GM13977 (cell line): ENCODE measurements at regions not wholly inside any gene's neighbourhood (a gene's known extent, or its start where the extent isn't known, plus 50 kb on each side); places are given as distances from the start of the nearest gene placed in this dataset.

Source experiments
- DNase-seq: peaks from one replicate; pipeline ENCODE4 v3.0.0; 2012; ENCODE audit warnings: low spot score
- CTCF ChIP-seq: IDR thresholded peaks from 2 replicates; pipeline ENCODE4 v1.5.1; 2012; ENCODE audit warnings: mild to moderate bottlenecking, control low read depth; ENCODE audit not compliant: insufficient read depth; ENCODE audit errors: extremely low read depth, missing control alignments
- in situ Hi-C: fragments of 300-500 bp; cut with MboI; formaldehyde crosslinking; loops from one replicate; pipeline ENCODE4 v1.12.0; 2022; ENCODE audit warnings: low sequenced_read_pairs, low pct_unique_long_range_greater_than_20kb, mixed read lengths, inconsistent platforms; ENCODE audit not compliant: unreplicated experiment

- TF ChIP-seq CTCF = no peak
- no peak for DNase-seq
- in situ Hi-C loops = no loop called here
Observed at GRCh38 chr5:88093765-88094164, 174.9 kb downstream of the TMEM161B start.

DNA sequence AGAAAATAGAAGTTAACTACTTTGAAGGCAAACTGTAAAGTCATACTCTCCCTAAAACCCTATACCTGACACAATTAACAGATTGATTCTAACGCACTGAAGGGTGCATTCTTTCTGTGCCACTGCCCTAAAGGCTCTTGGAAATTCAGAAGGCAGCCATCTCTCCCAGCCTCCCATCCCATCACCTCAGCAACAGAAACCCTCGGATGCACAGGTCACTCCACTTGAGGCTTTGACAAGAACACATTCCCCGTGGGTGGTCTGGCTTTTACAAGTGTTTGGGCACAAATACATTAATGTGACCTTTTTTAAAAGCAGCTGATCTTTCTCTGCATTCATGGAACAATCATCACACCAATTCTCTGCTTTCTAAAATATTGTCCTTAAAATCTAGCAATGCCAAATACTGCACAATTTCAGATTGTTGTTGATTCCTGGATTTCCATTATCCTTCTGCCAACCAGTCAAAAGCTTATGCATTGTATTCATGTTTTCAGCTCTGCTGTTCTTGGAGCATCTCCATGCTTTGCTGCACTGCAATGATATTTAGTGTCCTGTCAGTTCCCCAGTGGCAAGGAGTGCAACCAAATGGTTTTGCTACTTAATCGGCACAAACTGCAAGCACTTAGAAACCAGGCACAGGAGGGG is 175.6 kb downstream of the TMEM161B start:
- TF ChIP-seq CTCF = no peak
- no peak for DNase-seq
- in situ Hi-C loops = no loop called here

- in situ Hi-C loops = no loop called here
- no peak for TF ChIP-seq CTCF
- no peak for DNase-seq
Observed at GRCh38 chr5:88092358-88092757, 176.3 kb downstream of the TMEM161B start.

DNA sequence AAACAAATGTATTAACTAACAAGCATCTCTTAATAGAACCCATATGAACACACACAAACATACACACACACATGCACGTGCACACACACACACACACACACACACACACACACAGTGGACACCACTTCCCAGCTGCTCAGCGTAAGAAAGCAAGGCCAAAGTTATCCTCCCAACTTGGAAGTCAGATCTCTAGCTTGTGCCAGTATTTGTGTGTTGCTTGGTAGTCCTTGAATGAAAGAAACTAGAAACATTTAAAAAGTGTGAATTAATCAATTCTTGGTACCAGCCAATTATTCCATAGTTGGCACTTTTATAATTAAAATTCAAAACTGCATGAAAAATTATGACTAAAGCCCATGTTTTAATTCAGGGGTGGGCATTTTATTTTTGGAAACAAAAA is 178.1 kb downstream of the TMEM161B start:
- in situ Hi-C loops = no loop called here
- no peak for TF ChIP-seq CTCF
- DNase-seq = no peak

- no peak for TF ChIP-seq CTCF
- in situ Hi-C loops = no loop called here
- no peak for DNase-seq
Observed at GRCh38 chr5:88089719-88090390, 178.8 kb downstream of the TMEM161B start.

DNA sequence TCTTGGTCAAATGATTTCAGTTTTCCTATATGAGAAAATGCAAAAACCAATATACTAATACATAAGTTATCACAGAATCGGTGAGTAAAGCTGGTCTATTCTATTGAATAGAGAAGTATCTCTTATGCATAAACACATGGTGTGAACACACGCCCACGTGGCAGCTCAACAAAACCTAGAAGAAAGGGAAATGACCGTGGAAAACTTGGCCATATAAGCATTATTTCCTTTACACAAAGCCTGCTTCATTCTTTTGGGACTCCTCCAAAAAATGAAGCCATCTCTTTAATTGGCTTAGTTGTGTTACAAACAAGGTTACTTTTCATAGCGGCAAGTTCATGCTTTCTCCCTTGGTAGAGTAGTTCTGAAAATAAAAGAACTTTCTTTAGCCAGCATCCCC is 183.2 kb downstream of the TMEM161B start:
- in situ Hi-C loops = no loop called here
- no peak for DNase-seq
- TF ChIP-seq CTCF = no peak

- TF ChIP-seq CTCF = no peak
- in situ Hi-C loops = no loop called here
Observed at GRCh38 chr5:88081877-88082276, 186.8 kb downstream of the TMEM161B start.

More at GRCh38 chr5:88081877-88082276, 186.8 kb downstream of the TMEM161B start:
- no peak for DNase-seq
